Transverse colon (tissue), 4 donors: ENCODE measurements at regions not wholly inside any gene's neighbourhood (a gene's known extent, or its start where the extent isn't known, plus 50 kb on each side); places are given as distances from the start of the nearest gene placed in this dataset.

Experiments
- DNase-seq: peaks from one replicate; pipeline ENCODE4 v3.0.0-alpha.2; 2019
- H3K27ac ChIP-seq, 4 donors: fragments of 200-600 bp; sonication (generic); 2 replicates each; pipeline ENCODE4 v1.5.1; 2016 to 2018; ENCODE audit warnings: inconsistent platforms in 4 of 4
- H3K27me3 ChIP-seq: fragments of 200-600 bp; sonication (generic); 2 replicates; pipeline ENCODE4 v1.5.1; 2017; ENCODE audit warnings: inconsistent platforms
- H3K36me3 ChIP-seq, 4 donors: fragments of 200-600 bp; sonication (generic); 2 replicates each; pipeline ENCODE4 v1.5.1; 2017 to 2019; ENCODE audit warnings: inconsistent platforms in 4 of 4
- H3K4me1 ChIP-seq, 4 donors: fragments of 200-600 bp; sonication (generic); 2 replicates each; pipeline ENCODE4 v1.5.1; 2017 to 2020; ENCODE audit warnings: inconsistent platforms in 4 of 4
- H3K4me3 ChIP-seq, 4 donors: fragments of 200-600 bp; sonication (generic); 1 replicate in 1 of 4; 2 replicates in 3 of 4; pipeline versions ENCODE4 v1.5.1 to v1.6.1; 2017 to 2019; ENCODE audit warnings: inconsistent platforms in 4 of 4
- H3K9me3 ChIP-seq, 2 donors: fragments of 200-600 bp; sonication (generic); 2 replicates each; pipeline ENCODE4 v1.5.1; 2017 to 2019; ENCODE audit warnings: inconsistent platforms in 2 of 2
- EP300 ChIP-seq: sonication (generic); formaldehyde crosslinking; IDR thresholded peaks from one replicate; pipeline ENCODE4 v1.6.1; 2017; ENCODE audit warnings: antibody characterized with exemption, low read depth
- POLR2A ChIP-seq: fragments of 450-650 bp; IDR thresholded peaks from one replicate; pipeline ENCODE4 v1.6.1; 2016; ENCODE audit warnings: antibody characterized with exemption, mild to moderate bottlenecking, moderate library complexity
- POLR2AphosphoS5 ChIP-seq, 3 donors: sonication (generic); formaldehyde crosslinking; IDR thresholded peaks; one replicate each; pipeline ENCODE4 v1.6.1; 2016; ENCODE audit warnings: antibody characterized with exemption in 3 of 3
- WGBS, 2 donors: methylation state at CpG; one replicate each; pipeline ENCODE4 v1.1.5; 2018; ENCODE audit warnings: low coverage in 1 of 2; 5-methylcytosine and 5-hydroxymethylcytosine counted together
- in situ Hi-C, 4 donors: fragments of 200-750 bp; cut with MboI; loops; one replicate each; pipeline versions ENCODE4 v1.15.0 to v1.15.1; 2017; ENCODE audit warnings: low sequenced_read_pairs in 3 of 4, low pct_ligation_motif_present in 1 of 4, low pct_unique_long_range_greater_than_20kb in 1 of 4
- intact Hi-C: fragments of 100-400 bp; cut with DNase I; formaldehyde crosslinking; loops from one replicate; pipeline ENCODE4 v1.15.1; 2023; ENCODE audit warnings: low total_unique reads
- TF ChIP-seq, protein P1 (sequence below), 5 experiments: fragments of 200-600 bp in 3 of 5; fragments of 450-650 bp in 2 of 5; sonication (generic) in 3 of 5; IDR thresholded peaks; 1 replicate in 2 of 5; 2 replicates in 3 of 5; pipeline ENCODE4 v1.5.1; 2016 to 2017; ENCODE audit warnings: antibody characterized with exemption in 5 of 5, inconsistent platforms in 3 of 5, mild to moderate bottlenecking in 2 of 5, moderate library complexity in 1 of 5

DNA sequence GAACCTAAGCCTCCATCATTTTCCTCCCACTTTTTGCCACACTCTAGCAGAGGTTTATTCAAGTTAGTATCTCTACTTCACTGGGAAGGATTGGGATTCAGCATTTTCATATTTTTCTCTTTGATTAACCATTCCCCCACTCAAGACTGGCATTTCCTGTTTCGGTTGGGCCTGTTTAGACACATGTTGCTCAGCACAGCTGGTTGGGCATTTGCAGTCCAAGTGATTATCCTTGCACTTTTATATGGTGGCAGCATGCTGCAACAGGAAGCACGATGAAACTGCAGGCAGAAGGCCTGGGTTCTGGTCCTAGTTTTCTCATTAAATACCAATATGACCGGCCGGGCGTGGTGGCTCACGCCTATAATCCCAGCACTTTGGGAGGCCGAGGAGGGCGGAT, 182.9 kb upstream of the GRIN2B start:
- no peaks in the 10 kb centered on the region for H3K36me3 ChIP-seq
- H3K27ac ChIP-seq: no peak overlapping the region
- H3K9me3 ChIP-seq: no peaks in the 10 kb centered on the region
- no peaks in the 10 kb centered on the region for H3K4me1 ChIP-seq
- intact Hi-C loops (no loop called here), in situ Hi-C loops (loop anchor here (10.0 to 25.0 kb wide), 6 partner anchors 299 to 902 kb away; no protein-coding TSS in a partner anchor)
- TF ChIP-seq POLR2A (no peak), POLR2AphosphoS5 (IDR thresholded peaks at IDR 0.05) (no peak), EP300 (no peak)
- TF ChIP-seq, protein P1, sequence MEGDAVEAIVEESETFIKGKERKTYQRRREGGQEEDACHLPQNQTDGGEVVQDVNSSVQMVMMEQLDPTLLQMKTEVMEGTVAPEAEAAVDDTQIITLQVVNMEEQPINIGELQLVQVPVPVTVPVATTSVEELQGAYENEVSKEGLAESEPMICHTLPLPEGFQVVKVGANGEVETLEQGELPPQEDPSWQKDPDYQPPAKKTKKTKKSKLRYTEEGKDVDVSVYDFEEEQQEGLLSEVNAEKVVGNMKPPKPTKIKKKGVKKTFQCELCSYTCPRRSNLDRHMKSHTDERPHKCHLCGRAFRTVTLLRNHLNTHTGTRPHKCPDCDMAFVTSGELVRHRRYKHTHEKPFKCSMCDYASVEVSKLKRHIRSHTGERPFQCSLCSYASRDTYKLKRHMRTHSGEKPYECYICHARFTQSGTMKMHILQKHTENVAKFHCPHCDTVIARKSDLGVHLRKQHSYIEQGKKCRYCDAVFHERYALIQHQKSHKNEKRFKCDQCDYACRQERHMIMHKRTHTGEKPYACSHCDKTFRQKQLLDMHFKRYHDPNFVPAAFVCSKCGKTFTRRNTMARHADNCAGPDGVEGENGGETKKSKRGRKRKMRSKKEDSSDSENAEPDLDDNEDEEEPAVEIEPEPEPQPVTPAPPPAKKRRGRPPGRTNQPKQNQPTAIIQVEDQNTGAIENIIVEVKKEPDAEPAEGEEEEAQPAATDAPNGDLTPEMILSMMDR (IDR thresholded peaks at IDR 0.05): no peak
- no peak overlapping the region for H3K4me3 ChIP-seq
- H3K27me3 ChIP-seq: no peaks in the 10 kb centered on the region
- no peak for DNase-seq
- 71 to 75% methylated on average over 1 to 8 of the region's 8 CpGs for WGBS, 2 donors

DNA sequence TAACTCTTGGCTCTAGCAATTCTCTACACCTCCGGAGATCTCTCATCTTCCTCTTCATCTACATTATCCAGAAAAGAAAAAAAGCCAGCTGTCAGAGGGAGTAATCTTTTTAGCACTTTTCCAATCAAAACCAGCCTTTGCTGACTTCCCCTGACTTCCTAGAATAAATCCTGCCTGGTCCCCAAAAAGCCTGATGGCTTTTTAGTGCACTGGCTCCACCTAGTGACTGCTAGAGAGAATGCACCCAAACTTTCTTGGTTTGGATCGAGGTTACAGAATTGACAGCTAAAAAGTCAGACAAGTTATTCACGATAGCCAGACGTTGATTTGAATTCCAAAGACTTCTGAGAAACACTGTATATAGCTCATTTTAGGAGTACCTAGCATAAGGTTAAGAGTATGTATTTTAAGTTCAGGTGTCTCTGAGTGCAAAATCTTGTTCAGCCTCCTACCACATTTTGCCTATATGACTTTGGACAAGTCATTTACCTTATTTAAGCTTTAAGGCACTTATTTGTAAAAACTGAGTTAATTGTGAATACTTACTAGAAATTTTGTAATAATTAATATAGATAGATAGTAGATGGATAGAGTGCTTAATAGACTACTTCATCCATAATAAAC, 185.7 kb upstream of the GRIN2B start:
- DNase-seq: peak; percentile 46
- Histone ChIP-seq H3K9me3 (no peaks in the 10 kb centered on the region), H3K4me1 (no peaks in the 10 kb centered on the region), H3K36me3 (no peaks in the 10 kb centered on the region), H3K27ac (no peak overlapping the region), H3K27me3 (no peaks in the 10 kb centered on the region), H3K4me3 (no peak overlapping the region)
- in situ Hi-C loops: loop anchor here (10.0 to 25.0 kb wide), 6 partner anchors 302 to 905 kb away; no protein-coding TSS in a partner anchor
- TF ChIP-seq POLR2A: no peak
- TF ChIP-seq POLR2AphosphoS5 (IDR thresholded peaks at IDR 0.05): no peak
- TF ChIP-seq, protein P1 (IDR thresholded peaks at IDR 0.05): peak; percentile 83 to 92 (median 88)
- TF ChIP-seq EP300: no peak
- 0 to 4% methylated on average over 4 of the region's 4 CpGs for WGBS, 2 donors
- intact Hi-C loops: loop anchor here (5.0 kb wide), 1 partner anchor 310 kb away; no protein-coding TSS in a partner anchor

DNA sequence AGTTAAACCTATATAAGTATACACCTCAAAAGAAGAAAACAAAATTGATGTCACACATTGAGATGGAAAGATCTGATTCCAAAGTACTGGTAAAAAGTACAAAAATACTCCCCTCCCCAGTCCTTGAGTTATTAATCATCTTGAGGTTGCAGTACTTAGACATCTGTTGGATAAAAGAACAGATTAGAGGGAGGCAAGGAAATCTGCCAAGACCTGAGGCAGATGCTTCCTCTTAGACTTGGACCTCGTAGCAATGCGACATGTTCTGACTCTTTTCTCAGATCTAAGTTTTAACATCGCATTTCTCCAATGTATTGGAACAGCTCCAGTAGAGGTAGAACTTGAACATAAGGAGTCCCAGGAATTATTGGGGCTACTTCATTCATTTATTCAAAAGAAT, 187.9 kb upstream of the GRIN2B start:
- intact Hi-C loops: loop anchor here (5.0 kb wide), 1 partner anchor 312 kb away; no protein-coding TSS in a partner anchor
- 66 to 80% methylated on average over 1 to 3 of the region's 3 CpGs for WGBS, 2 donors

DNA sequence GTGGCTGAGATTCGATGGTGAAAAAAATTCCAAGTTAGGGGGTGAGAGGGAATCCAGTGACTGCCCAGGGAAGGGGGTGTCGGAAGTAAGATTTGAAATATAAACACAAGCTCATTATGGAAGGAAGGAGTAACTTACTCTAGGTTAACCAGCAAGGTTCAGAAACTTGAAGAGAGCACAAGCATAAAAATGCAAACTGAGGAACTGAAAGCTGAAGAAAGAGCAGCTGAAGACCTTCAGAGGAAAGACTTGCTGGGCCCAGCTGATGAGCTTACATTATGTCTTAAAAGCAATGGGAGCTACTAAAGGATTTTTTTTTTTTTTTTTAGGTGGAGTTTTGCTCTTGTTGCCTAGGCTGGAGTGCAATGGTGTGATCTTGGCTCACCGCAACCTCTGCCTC, 189.7 kb upstream of the GRIN2B start:
- H3K4me3 ChIP-seq: no peak overlapping the region
- H3K4me1 ChIP-seq: no peaks in the 10 kb centered on the region
- TF ChIP-seq EP300: no peak
- TF ChIP-seq, protein P1 (IDR thresholded peaks at IDR 0.05): no peak
- no peak for TF ChIP-seq POLR2A
- no peak for TF ChIP-seq POLR2AphosphoS5 (IDR thresholded peaks at IDR 0.05)
- DNase-seq: no peak
- in situ Hi-C loops (loop anchor here in 3 of 4 donors (25.0 kb wide), 4 partner anchors 309 to 909 kb away; no protein-coding TSS in a partner anchor), intact Hi-C loops (no loop called here)
- peaks cover 3% of the 10 kb centered on the region for H3K27me3 ChIP-seq
- no peak overlapping the region for H3K27ac ChIP-seq
- no peaks in the 10 kb centered on the region for H3K9me3 ChIP-seq
- no peaks in the 10 kb centered on the region for H3K36me3 ChIP-seq
- WGBS, 2 donors: 70 to 82% methylated on average over 3 of the region's 3 CpGs

More for the DNA sequence above, 187.9 kb upstream of the GRIN2B start:
- in situ Hi-C loops: loop anchor here (10.0 to 25.0 kb wide), 6 partner anchors 304 to 907 kb away; no protein-coding TSS in a partner anchor
- DNase-seq: no peak
- Histone ChIP-seq H3K27me3 (no peaks in the 10 kb centered on the region), H3K27ac (no peak overlapping the region), H3K9me3 (no peaks in the 10 kb centered on the region), H3K36me3 (no peaks in the 10 kb centered on the region), H3K4me3 (no peak overlapping the region), H3K4me1 (no peaks in the 10 kb centered on the region)
- TF ChIP-seq, protein P1 (IDR thresholded peaks at IDR 0.05): no peak
